HK-2 (cell line): ENCODE measurements at regions not wholly inside any gene's neighbourhood (a gene's known extent, or its start where the extent isn't known, plus 50 kb on each side); places are given as distances from the start of the nearest gene placed in this dataset.

Experiments used
- DNase-seq: peaks from one replicate; pipeline ENCODE4 v3.0.0-alpha.2; 2018; ENCODE audit not compliant: unreplicated experiment

GRCh38 chr11:112355726-112356125, 95.1 kb upstream of the PLET1 start:
- no peak for DNase-seq

- no peak for DNase-seq
Observed at GRCh38 chr11:112357488-112357887, 96.8 kb upstream of the PLET1 start.

- no peak for DNase-seq
Observed at GRCh38 chr11:112361396-112361795, 100.7 kb upstream of the PLET1 start.

- DNase-seq = no peak
Observed at GRCh38 chr11:112363527-112363926, 102.9 kb upstream of the PLET1 start.

GRCh38 chr11:112364962-112365481, 104.4 kb upstream of the PLET1 start:
- no peak for DNase-seq

GRCh38 chr11:112366012-112366411, 105.4 kb upstream of the PLET1 start:
- DNase-seq = no peak

- DNase-seq = no peak
Observed at GRCh38 chr11:112366777-112367176, 106.1 kb upstream of the PLET1 start.

- no peak for DNase-seq
Observed at GRCh38 chr11:112367461-112367860, 106.8 kb upstream of the PLET1 start.

- DNase-seq = no peak
Observed at GRCh38 chr11:112367895-112368294, 107.2 kb upstream of the PLET1 start.

- DNase-seq = no peak
Observed at GRCh38 chr11:112368381-112368780, 107.7 kb upstream of the PLET1 start.

GRCh38 chr11:112369374-112369773, 108.7 kb upstream of the PLET1 start:
- DNase-seq = no peak

- DNase-seq = no peak
Observed at GRCh38 chr11:112369916-112370315, 109.3 kb upstream of the PLET1 start.

GRCh38 chr11:112374486-112375140, 114.0 kb upstream of the PLET1 start:
- no peak for DNase-seq

- no peak for DNase-seq
Observed at GRCh38 chr11:112377946-112378345, 117.3 kb upstream of the PLET1 start.

- no peak for DNase-seq
Observed at GRCh38 chr11:112380464-112380863, 119.8 kb upstream of the PLET1 start.

GRCh38 chr11:112381578-112381977, 120.9 kb upstream of the PLET1 start:
- DNase-seq = no peak

GRCh38 chr11:112382561-112382960, 121.9 kb upstream of the PLET1 start:
- DNase-seq = no peak

- no peak for DNase-seq
Observed at GRCh38 chr11:112388496-112388895, 127.8 kb upstream of the PLET1 start.

- no peak for DNase-seq
Observed at GRCh38 chr11:112391086-112391485, 130.4 kb upstream of the PLET1 start.

GRCh38 chr11:112392904-112393303, 132.2 kb upstream of the PLET1 start:
- no peak for DNase-seq

- no peak for DNase-seq
Observed at GRCh38 chr11:112394304-112394703, 133.6 kb upstream of the PLET1 start.

GRCh38 chr11:112396076-112396475, 135.4 kb upstream of the PLET1 start:
- no peak for DNase-seq

GRCh38 chr11:112398798-112399478, 138.3 kb upstream of the PLET1 start:
- no peak for DNase-seq
